IMR-90 (cell line): ENCODE measurements at regions not wholly inside any gene's neighbourhood (a gene's known extent, or its start where the extent isn't known, plus 50 kb on each side); places are given as distances from the start of the nearest gene placed in this dataset.

Experiments
- ATAC-seq: fragments of 200-7000 bp; cut with Tn5 transposase; 2 replicates; pipeline ENCODE4 v1.9.1; 2020; ENCODE audit warnings: low read depth, mild to moderate bottlenecking, moderate library complexity
- BruUV-seq: library from RNA; stranded (reverse); fragments of 400-500 nt; replicated peaks from 2 replicates; lab custom pipeline; 2021; lab: Mats Ljungman, UMichigan
- CTCF ChIA-PET: fragments of 300-600 bp; formaldehyde crosslinking; extraction: SDS; loops from one replicate; lab custom pipeline; 2021; ENCODE audit warnings: antibody characterized with exemption; lab: Yijun Ruan, JAX
- POLR2A ChIA-PET: fragments of 300-600 bp; sonication (Branson Sonifier 250); formaldehyde crosslinking; loops from one replicate; lab custom pipeline; 2022; ENCODE audit warnings: antibody characterized with exemption; ENCODE audit not compliant: unreplicated experiment; lab: Charles Lee
- DNase-seq: peaks from one replicate; pipeline ENCODE4 v3.0.0; 2013
- H2AFZ ChIP-seq: replicated peaks from 2 replicates; pipeline ENCODE3; 2013; ENCODE audit warnings: low read length, mild to moderate bottlenecking; ENCODE audit not compliant: poor library complexity
- H2AK5ac ChIP-seq: 2 replicates; pipeline ENCODE4 v1.6.1; 2013; ENCODE audit warnings: low read depth, low read length, inconsistent platforms
- H2AK9ac ChIP-seq: replicated peaks from 2 replicates; pipeline ENCODE3; 2013; ENCODE audit warnings: mild to moderate bottlenecking, low read depth, low read length, moderate library complexity; ENCODE audit not compliant: poor library complexity
- H2BK120ac ChIP-seq: 2 replicates; pipeline ENCODE4 v1.6.1; 2013; ENCODE audit warnings: low read depth, low read length, inconsistent platforms
- H2BK15ac ChIP-seq: 3 replicates; pipeline ENCODE4 v1.6.1; 2013; ENCODE audit warnings: low read depth, low read length, inconsistent platforms
- H2BK20ac ChIP-seq: 2 replicates; pipeline ENCODE4 v1.6.1; 2013; ENCODE audit warnings: low read depth, mild to moderate bottlenecking, inconsistent platforms, low read length, moderate library complexity
- H2BK5ac ChIP-seq: 2 replicates; pipeline ENCODE4 v1.6.1; 2013; ENCODE audit warnings: mild to moderate bottlenecking, low read depth, low read length, inconsistent platforms; ENCODE audit not compliant: poor library complexity, severe bottlenecking
- H3K14ac ChIP-seq: replicated peaks from 2 replicates; pipeline ENCODE4 v1.6.1; 2013; ENCODE audit warnings: low read depth, low read length, inconsistent platforms
- H3K18ac ChIP-seq: 2 replicates; pipeline ENCODE4 v1.6.1; 2013; ENCODE audit warnings: low read depth, low read length, control low read depth
- H3K23ac ChIP-seq: 2 replicates; pipeline ENCODE4 v1.6.1; 2013; ENCODE audit warnings: low read depth, low read length, inconsistent platforms
- H3K27ac ChIP-seq: 2 replicates; pipeline ENCODE4 v1.5.1; 2013; ENCODE audit warnings: mild to moderate bottlenecking, control low read depth, low read length; ENCODE audit not compliant: insufficient read depth
- H3K27me3 ChIP-seq: 2 replicates; pipeline ENCODE4 v1.6.1; 2013; ENCODE audit warnings: low read length; ENCODE audit not compliant: control insufficient read depth, insufficient read depth
- H3K36me3 ChIP-seq: 2 replicates; pipeline ENCODE4 v1.6.1; 2013; ENCODE audit warnings: low read length, mixed read lengths; ENCODE audit not compliant: control insufficient read depth, insufficient read depth
- H3K4ac ChIP-seq: 2 replicates; pipeline ENCODE4 v1.6.1; 2013; ENCODE audit warnings: low read depth, low read length, inconsistent platforms
- H3K4me1 ChIP-seq: 2 replicates; pipeline ENCODE4 v1.6.1; 2013; ENCODE audit warnings: low read length, mixed read lengths; ENCODE audit not compliant: control insufficient read depth, insufficient read depth
- H3K4me2 ChIP-seq: 2 replicates; pipeline ENCODE4 v1.6.1; 2013; ENCODE audit warnings: low read depth, mild to moderate bottlenecking, control low read depth, low read length, moderate library complexity
- H3K4me3 ChIP-seq: 2 replicates; pipeline ENCODE4 v1.5.1; 2013; ENCODE audit warnings: low read depth, mild to moderate bottlenecking, control low read depth, low read length, moderate library complexity; ENCODE audit not compliant: insufficient read depth
- H3K56ac ChIP-seq: 2 replicates; pipeline ENCODE4 v1.6.1; 2013; ENCODE audit warnings: low read length, inconsistent platforms; ENCODE audit not compliant: insufficient read depth; ENCODE audit errors: extremely low read depth
- H3K79me1 ChIP-seq, 2 experiments: 2 replicates each; pipeline ENCODE4 v1.6.1; 2013; ENCODE audit warnings: low read length in 2 of 2, inconsistent platforms in 1 of 2, low read depth in 1 of 2
- H3K9ac ChIP-seq: 2 replicates; pipeline ENCODE4 v1.6.1; 2013; ENCODE audit warnings: low read depth, low read length, control low read depth
- H3K9me1 ChIP-seq: 2 replicates; pipeline ENCODE4 v1.6.1; 2013; ENCODE audit warnings: low read length, inconsistent platforms; ENCODE audit not compliant: insufficient read depth
- H3K9me3 ChIP-seq: 2 replicates; pipeline ENCODE4 v1.6.1; 2013; ENCODE audit warnings: low read length; ENCODE audit not compliant: control insufficient read depth, insufficient read depth
- H4K20me1 ChIP-seq: 2 replicates; pipeline ENCODE4 v1.6.1; 2013; ENCODE audit warnings: low read length, inconsistent platforms; ENCODE audit not compliant: insufficient read depth
- H4K5ac ChIP-seq: 2 replicates; pipeline ENCODE4 v1.6.1; 2013; ENCODE audit warnings: mild to moderate bottlenecking, low read depth, low read length, control low read depth
- H4K8ac ChIP-seq, 2 experiments: 2 replicates each; pipeline ENCODE4 v1.6.1; 2013; ENCODE audit warnings: low read depth in 2 of 2, low read length in 2 of 2, control low read depth in 1 of 2, inconsistent platforms in 1 of 2
- H4K91ac ChIP-seq: 2 replicates; pipeline ENCODE4 v1.6.1; 2013; ENCODE audit warnings: low read depth, low read length, inconsistent platforms; ENCODE audit not compliant: insufficient read depth
- CEBPB ChIP-seq: IDR thresholded peaks from 2 replicates; pipeline ENCODE4 v1.6.1; 2012; ENCODE audit warnings: low read depth, low read length, improper control_type of control experiment
- CHD1 ChIP-seq: IDR thresholded peaks from 2 replicates; pipeline ENCODE4 v1.6.1; 2012; ENCODE audit warnings: low read depth, low read length, improper control_type of control experiment
- CTCF ChIP-seq: conservative IDR thresholded peaks from 2 replicates; pipeline ENCODE4 v1.5.1; 2012; ENCODE audit warnings: mild to moderate bottlenecking, low read depth, low read length, improper control_type of control experiment
- ELK1 ChIP-seq: fragments of 150-350 bp; IDR thresholded peaks from 2 replicates; pipeline ENCODE4 v1.6.1; 2016; ENCODE audit warnings: low read depth, mild to moderate bottlenecking, low read length, moderate library complexity, borderline replicate concordance
- MAZ ChIP-seq: IDR thresholded peaks from 2 replicates; pipeline ENCODE4 v1.6.1; 2012; ENCODE audit warnings: low read depth, mild to moderate bottlenecking, low read length, improper control_type of control experiment, moderate library complexity, borderline replicate concordance
- MXI1 ChIP-seq: IDR thresholded peaks from 2 replicates; pipeline ENCODE4 v1.6.1; 2012; ENCODE audit warnings: low read depth, mild to moderate bottlenecking, low read length, moderate library complexity, borderline replicate concordance
- NFE2L2 ChIP-seq: fragments of 150-350 bp; IDR thresholded peaks from 2 replicates; pipeline ENCODE4 v1.6.1; 2016; ENCODE audit warnings: low read depth, mild to moderate bottlenecking, low read length
- POLR2A ChIP-seq: IDR thresholded peaks from 2 replicates; pipeline ENCODE4 v1.6.1; 2012; ENCODE audit warnings: mild to moderate bottlenecking, low read depth, low read length
- RFX5 ChIP-seq: IDR thresholded peaks from 2 replicates; pipeline ENCODE4 v1.8.0; 2012; ENCODE audit warnings: low read depth, mild to moderate bottlenecking, low read length, moderate library complexity
- WGBS, 2 experiments: methylation state at CpG; one replicate each; pipeline versions ENCODE4 v1.1.5 to v1.1.7; 2013; ENCODE audit warnings: missing lambda C conversion rate in 2 of 2; ENCODE audit not compliant: insufficient read length in 1 of 2; ENCODE audit errors: extremely low coverage in 2 of 2; 5-methylcytosine and 5-hydroxymethylcytosine counted together
- dilution Hi-C: fragments of 300-500 bp; cut with HindIII; formaldehyde crosslinking; loops from one replicate; pipeline ENCODE4 v1.14.3; 2018; ENCODE audit warnings: low sequenced_read_pairs; ENCODE audit not compliant: unreplicated experiment
- in situ Hi-C: fragments of 300-500 bp; cut with MboI; formaldehyde crosslinking; loops from 3 replicates; pipeline ENCODE4 v1.14.3; 2019; ENCODE audit warnings: low sequenced_read_pairs, inconsistent platforms, mixed read lengths
- intact Hi-C: fragments of 100-400 bp; cut with micrococcal nuclease; formaldehyde crosslinking; loops from 2 replicates; pipeline ENCODE4 v1.10.0; 2022

GRCh38 chr1:65077369-65077768 lies 70.6 kb upstream of the AK4 start:
- ChIA-PET POLR2A (no interaction called here), CTCF (interaction anchor here (0.6 kb wide), 1 partner anchor 17 kb away, joined by 3 read pairs; no protein-coding TSS in a partner anchor)
- Histone ChIP-seq H4K5ac (no peak overlapping the region), H4K8ac (no peak overlapping the region), H3K9me1 (no peaks in the 10 kb centered on the region), H2AK9ac (no peak overlapping the region), H4K91ac (no peak overlapping the region), H2BK120ac (no peak overlapping the region), H2BK15ac (no peak overlapping the region), H3K27ac (no peak overlapping the region), H3K18ac (no peak overlapping the region), H3K56ac (no peak overlapping the region), H2AFZ (no peak overlapping the region), H3K9ac (no peak overlapping the region), H3K4me2 (no peak overlapping the region), H3K27me3 (peaks cover 6% of the 10 kb centered on the region), H3K4me1 (no peaks in the 10 kb centered on the region), H3K23ac (no peak overlapping the region), H3K14ac (no peak overlapping the region), H2BK5ac (no peak overlapping the region), H4K20me1 (no peaks in the 10 kb centered on the region), H2AK5ac (no peak overlapping the region), H3K4me3 (no peak overlapping the region), H3K9me3 (no peaks in the 10 kb centered on the region), H2BK20ac (no peak overlapping the region), H3K4ac (no peak overlapping the region), H3K36me3 (no peaks in the 10 kb centered on the region), H3K79me1 (no peaks in the 10 kb centered on the region)
- no peak for DNase-seq
- no TSS peak for BruUV-seq
- no peak for ATAC-seq
- TF ChIP-seq CTCF (no peak), NFE2L2 (no peak), CEBPB (no peak), ELK1 (no peak), POLR2A (no peak), MAZ (no peak), CHD1 (no peak), MXI1 (no peak), RFX5 (no peak)
- in situ Hi-C loops (loop anchor here (10.0 kb wide), 1 partner anchor 607 kb away; no protein-coding TSS in a partner anchor), intact Hi-C loops (loop anchor here (5.0 kb wide), 1 partner anchor 610 kb away; no protein-coding TSS in a partner anchor), dilution Hi-C loops (no loop called here)
- WGBS, 2 experiments: no CpG with 5 or more reads among the region's 3 CpGs
